K562 (cell line): ENCODE measurements at regions not wholly inside any gene's neighbourhood (a gene's known extent, or its start where the extent isn't known, plus 50 kb on each side); places are given as distances from the start of the nearest gene placed in this dataset.

Experiments
- ATAC-seq: fragments of 200-7000 bp; cut with Tn5 transposase; 3 replicates; pipeline ENCODE4 v1.9.1; 2020; ENCODE audit warnings: moderate library complexity
- BruUV-seq: library from RNA; stranded (reverse); fragments of 400-500 nt; replicated peaks from 2 replicates; lab custom pipeline; 2021; lab: Mats Ljungman, UMichigan
- CTCF ChIA-PET: fragments of 300-600 bp; formaldehyde crosslinking; extraction: SDS; loops from one replicate; lab custom pipeline; 2021; ENCODE audit warnings: low intra/inter-chr PET ratio; lab: Yijun Ruan, JAX
- POLR2A ChIA-PET: fragments of 300-600, 350-650 bp; sonication (Branson Sonifier 250); formaldehyde crosslinking; extraction: SDS; loops from one replicate; lab custom pipeline; 2021; ENCODE audit warnings: antibody characterized with exemption, inconsistent platforms; lab: Yijun Ruan, JAX
- DNase-seq, 4 experiments: peaks; one replicate each; pipeline versions ENCODE4 v3.0.0 to v3.0.0-alpha.2; 2011 to 2018; ENCODE audit warnings: low spot score in 3 of 4, mixed read lengths in 3 of 4; ENCODE audit errors: extremely low read depth in 1 of 4
- FAIRE-seq: peaks from 2 replicates; lab custom pipeline; 2011; peaks lifted over from hg19 to GRCh38; lab: Jason Lieb, UNC
- H2AFZ ChIP-seq: 2 replicates; pipeline ENCODE4 v1.6.0; 2011; ENCODE audit warnings: low read depth, low read length, control low read depth, inconsistent platforms
- H3K27ac ChIP-seq: fragments of 200-600 bp; 3 replicates; pipeline ENCODE4 v1.8.0; 2011; ENCODE audit warnings: low read depth, mild to moderate bottlenecking, control low read depth, inconsistent platforms, low read length, moderate library complexity, mixed read lengths; ENCODE audit errors: extremely low read depth
- H3K27me3 ChIP-seq, 2 experiments: fragments of 300-600 bp in 1 of 2; 2 replicates in 1 of 2; 3 replicates in 1 of 2; pipeline versions ENCODE4 v1.6.0 to v1.8.0; 2011; ENCODE audit warnings: inconsistent platforms in 2 of 2, low read length in 2 of 2, mild to moderate bottlenecking in 1 of 2, mixed read lengths in 1 of 2, moderate library complexity in 1 of 2; ENCODE audit not compliant: control insufficient read depth in 2 of 2, insufficient read depth in 2 of 2
- H3K36me3 ChIP-seq: fragments of 300-600 bp; 3 replicates; pipeline ENCODE4 v1.8.0; 2011; ENCODE audit warnings: mild to moderate bottlenecking, low read length, inconsistent platforms; ENCODE audit not compliant: control insufficient read depth, insufficient read depth
- H3K4me1 ChIP-seq, 2 experiments: fragments of 200-600 bp in 1 of 2; replicated peaks in 1 of 2; 2 replicates in 1 of 2; 3 replicates in 1 of 2; pipeline versions ENCODE4 v1.5.1 to v1.8.0; 2011; ENCODE audit warnings: inconsistent platforms in 2 of 2, low read length in 2 of 2, mild to moderate bottlenecking in 1 of 2, mixed read lengths in 1 of 2, moderate library complexity in 1 of 2; ENCODE audit not compliant: control insufficient read depth in 2 of 2, insufficient read depth in 2 of 2
- H3K4me2 ChIP-seq: 2 replicates; pipeline ENCODE4 v1.6.1; 2011; ENCODE audit warnings: low read length, control low read depth, inconsistent platforms, mixed read lengths; ENCODE audit not compliant: insufficient read depth
- H3K4me3 ChIP-seq: fragments of 200-600 bp; sonication (generic), shearing (Covaris generic); 2 replicates; pipeline ENCODE4 v1.5.1; 2016; ENCODE audit warnings: control low read depth, inconsistent platforms
- H3K79me2 ChIP-seq: fragments of 200-600 bp; 3 replicates; pipeline ENCODE4 v1.8.0; 2011; ENCODE audit warnings: low read length, inconsistent platforms; ENCODE audit not compliant: control insufficient read depth, insufficient read depth
- H3K9ac ChIP-seq, 2 experiments: 2 replicates each; pipeline versions ENCODE4 v1.6.0 to v1.6.1; 2011; ENCODE audit warnings: low read depth in 2 of 2, low read length in 2 of 2, control low read depth in 1 of 2, inconsistent platforms in 1 of 2, mild to moderate bottlenecking in 1 of 2, mixed read lengths in 1 of 2; ENCODE audit not compliant: insufficient read depth in 1 of 2
- H3K9me1 ChIP-seq: one replicate; pipeline ENCODE4 v1.6.0; 2011; ENCODE audit warnings: inconsistent platforms, mild to moderate bottlenecking, low read length, moderate library complexity; ENCODE audit not compliant: control insufficient read depth, insufficient read depth
- H3K9me3 ChIP-seq: replicated peaks from 2 replicates; pipeline ENCODE4 v1.5.1; 2011; ENCODE audit warnings: low read depth, low read length, inconsistent platforms; ENCODE audit not compliant: control insufficient read depth, insufficient read depth
- H4K20me1 ChIP-seq: replicated peaks from 2 replicates; pipeline ENCODE4 v1.6.1; 2011; ENCODE audit warnings: low read length, inconsistent platforms, mixed read lengths; ENCODE audit not compliant: control insufficient read depth, insufficient read depth
- ATF3 ChIP-seq, 2 experiments: fragments of 450-650 bp in 1 of 2; sonication (generic) in 1 of 2; formaldehyde crosslinking in 1 of 2; IDR thresholded peaks in 1 of 2; conservative IDR thresholded peaks in 1 of 2; 2 replicates each; pipeline versions ENCODE4 v1.6.1 to v1.8.1; 2016 to 2023; ENCODE audit warnings: mild to moderate bottlenecking in 2 of 2, moderate library complexity in 2 of 2, inconsistent platforms in 1 of 2, missing genetic modification reagents in 1 of 2
- EGR1 ChIP-seq: fragments of 450-650 bp; conservative IDR thresholded peaks from 2 replicates; pipeline ENCODE4 v1.6.1; 2017; ENCODE audit warnings: mild to moderate bottlenecking
- RBM25 ChIP-seq: fragments of 200-400 bp; formaldehyde crosslinking; IDR thresholded peaks from 2 replicates; pipeline ENCODE4 v1.6.1; 2018; ENCODE audit warnings: low read length, low read depth, moderate library complexity; ENCODE audit not compliant: severe bottlenecking
- SPI1 ChIP-seq: IDR thresholded peaks from 2 replicates; pipeline ENCODE4 v1.6.1; 2011; ENCODE audit warnings: low read depth, low read length, control low read depth, borderline replicate concordance
- WGBS: fragments of 100-300 bp; shearing (Covaris generic); methylation state at CpG from one replicate; pipeline ENCODE4 v1.1.6; 2016; ENCODE audit warnings: low coverage, mixed read lengths; ENCODE audit not compliant: insufficient coverage; ENCODE audit errors: missing lambda C conversion rate; 5-methylcytosine and 5-hydroxymethylcytosine counted together
- in situ Hi-C: fragments of 300-500 bp; cut with MboI; formaldehyde crosslinking; loops from 4 replicates; pipeline ENCODE4 v1.15.0; 2018; ENCODE audit warnings: inconsistent platforms, mixed read lengths
- intact Hi-C: fragments of 100-400 bp; cut with micrococcal nuclease; formaldehyde crosslinking; loops from 2 replicates; pipeline ENCODE4 v1.14.2; 2022

GRCh38 chr2:176729706-176730569 lies 460.7 kb downstream of the MTX2 start:
- DNase-seq, result no peak
- Histone ChIP-seq H3K9ac (no peak overlapping the region), H3K9me1 (no peaks in the 10 kb centered on the region), H3K27ac (no peak overlapping the region), H3K36me3 (no peaks in the 10 kb centered on the region), H3K79me2 (no peaks in the 10 kb centered on the region), H3K9me3 (no peaks in the 10 kb centered on the region), H3K4me1 (no peaks in the 10 kb centered on the region), H2AFZ (no peak overlapping the region), H4K20me1 (no peaks in the 10 kb centered on the region), H3K27me3 (0 out of 5 replicates have a peak, but pooled peaks cover 0 to 5% of the 10 kb centered on the region in 2 experiments), H3K4me3 (no peak overlapping the region), H3K4me2 (no peak overlapping the region)
- no TSS peak for BruUV-seq
- ChIA-PET POLR2A (no interaction called here), CTCF (no interaction called here)
- TF ChIP-seq RBM25 (peak; percentile 75), EGR1 (no peak)
- in situ Hi-C loops (no loop called here), intact Hi-C loops (no loop called here)
- FAIRE-seq, result no peak
- 0% methylated on average over 1 of the region's 1 CpG for WGBS
- ATAC-seq, result no peak

DNA sequence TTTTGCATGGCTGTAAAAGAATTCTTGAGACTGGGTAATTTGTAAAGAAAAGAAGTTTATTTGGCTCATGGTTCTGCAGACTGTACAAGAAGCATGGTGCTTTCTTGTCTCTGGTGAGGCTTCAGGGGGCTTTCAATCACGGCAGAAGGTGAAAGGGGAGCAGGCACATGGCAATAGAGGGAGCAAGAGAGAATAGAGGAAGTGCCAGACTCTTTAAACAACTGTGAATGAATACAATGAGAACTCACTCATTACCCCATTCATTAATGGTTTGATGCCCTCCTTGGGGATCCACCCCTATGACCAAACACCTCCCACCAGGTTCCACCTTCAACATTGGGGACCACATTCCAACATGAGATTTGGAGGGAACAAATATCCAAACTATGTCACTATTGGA lies 463.5 kb downstream of the MTX2 start:
- Histone ChIP-seq H3K79me2 (no peaks in the 10 kb centered on the region), H3K4me2 (no peak overlapping the region), H3K4me3 (no peak overlapping the region), H4K20me1 (no peaks in the 10 kb centered on the region), H3K27me3 (no peaks in the 10 kb centered on the region; a peak in 1 of 5 replicates), H3K9me3 (no peaks in the 10 kb centered on the region), H3K27ac (no peak overlapping the region), H3K9me1 (no peaks in the 10 kb centered on the region), H3K36me3 (no peaks in the 10 kb centered on the region), H3K9ac (no peak overlapping the region), H2AFZ (no peak overlapping the region), H3K4me1 (no peaks in the 10 kb centered on the region)
- DNase-seq (no peak), FAIRE-seq (no peak), ATAC-seq (no peak)
- intact Hi-C loops, result no loop called here
- POLR2A ChIA-PET, result no interaction called here
- BruUV-seq, result no TSS peak
- 0% methylated on average over 1 of the region's 1 CpG for WGBS
- CTCF ChIA-PET, result no interaction called here
- TF ChIP-seq SPI1, result peak; percentile 64; the same call in 1 of the 2 replicates
- no peak for TF ChIP-seq ATF3 (IDR thresholded peaks at IDR 0.05)
- no peak for TF ChIP-seq ATF3 (CRISPR knock-in tag; conservative IDR thresholded peaks at IDR 0.05)
- in situ Hi-C loops, result no loop called here
